HFF-Myc (cell line): ENCODE measurements at regions not wholly inside any gene's neighbourhood (a gene's known extent, or its start where the extent isn't known, plus 50 kb on each side); places are given as distances from the start of the nearest gene placed in this dataset.

Experiments used
- DNase-seq: peaks from one replicate; pipeline ENCODE4 v3.0.0-alpha.2; 2011; ENCODE audit warnings: low read depth; ENCODE audit errors: extremely low read depth
- H3K4me3 ChIP-seq: replicated peaks from 2 replicates; pipeline ENCODE4 v1.5.1; 2011; ENCODE audit warnings: low read depth, mild to moderate bottlenecking, control low read depth, low read length
- CTCF ChIP-seq: IDR thresholded peaks from 2 replicates; pipeline ENCODE4 v1.5.1; 2012; ENCODE audit warnings: mild to moderate bottlenecking, low read depth, low read length, control low read depth; ENCODE audit errors: missing control alignments

- DNase-seq = no peak
- H3K4me3 ChIP-seq = no peak overlapping the region
- TF ChIP-seq CTCF = no peak
Measured at GRCh38 chr13:62125451-62125850, 709.8 kb upstream of the PCDH20 start.

GRCh38 chr13:62123409-62123808, 707.8 kb upstream of the PCDH20 start:
- no peak for DNase-seq
- H3K4me3 ChIP-seq = no peak overlapping the region
- no peak for TF ChIP-seq CTCF

GRCh38 chr13:62122434-62122833, 706.8 kb upstream of the PCDH20 start:
- H3K4me3 ChIP-seq = no peak overlapping the region
- DNase-seq = no peak
- no peak for TF ChIP-seq CTCF

- DNase-seq = no peak
- no peak overlapping the region for H3K4me3 ChIP-seq
- no peak for TF ChIP-seq CTCF
Measured at GRCh38 chr13:62119739-62120700, 704.4 kb upstream of the PCDH20 start.

GRCh38 chr13:62115831-62116230, 700.2 kb upstream of the PCDH20 start:
- H3K4me3 ChIP-seq = no peak overlapping the region
- TF ChIP-seq CTCF = no peak
- no peak for DNase-seq

GRCh38 chr13:62113179-62113578, 697.5 kb upstream of the PCDH20 start:
- no peak for TF ChIP-seq CTCF
- H3K4me3 ChIP-seq = no peak overlapping the region
- no peak for DNase-seq
